Right cardiac atrium (tissue), 5 donors: ENCODE measurements at regions not wholly inside any gene's neighbourhood (a gene's known extent, or its start where the extent isn't known, plus 50 kb on each side); places are given as distances from the start of the nearest gene placed in this dataset.

Experiments
- ATAC-seq, 2 donors: fragments of 200-7000 bp; cut with Tn5 transposase; one replicate each; pipeline versions ENCODE4 v1.8.0 to v1.9.1; 2020; ENCODE audit warnings: moderate library complexity in 2 of 2, mild to moderate bottlenecking in 1 of 2
- DNase-seq, 3 donors: peaks; one replicate each; pipeline ENCODE4 v3.0.0-alpha.2; 2020
- H3K27ac ChIP-seq: one replicate; pipeline ENCODE4 v1.5.1; 2013; ENCODE audit warnings: mild to moderate bottlenecking, low read length, control low read depth, moderate library complexity
- H3K27me3 ChIP-seq: one replicate; pipeline ENCODE4 v1.6.1; 2013; ENCODE audit not compliant: control insufficient read depth, insufficient read depth
- H3K4me1 ChIP-seq: one replicate; pipeline ENCODE4 v1.6.1; 2013; ENCODE audit warnings: low read length; ENCODE audit not compliant: control insufficient read depth, insufficient read depth
- H3K4me3 ChIP-seq: one replicate; pipeline ENCODE4 v1.5.1; 2013; ENCODE audit warnings: low read length, control low read depth
- H3K9me3 ChIP-seq: one replicate; pipeline ENCODE4 v1.6.1; 2013; ENCODE audit warnings: low read length; ENCODE audit not compliant: control insufficient read depth
- WGBS: extraction: QIAGEN DNeasy Blood & Tissue Kit; methylation state at CpG from one replicate; pipeline ENCODE4 v1.1.7; 2013; 5-methylcytosine and 5-hydroxymethylcytosine counted together
- intact Hi-C, 4 donors: fragments of 100-400 bp; cut with DNase I; formaldehyde crosslinking; loops; one replicate each; pipeline versions ENCODE4 v1.11.0 to v1.14.0; 2022 to 2023
- donor health status: healthy with polysubstance abuse.
- donor health status: DM: no; HTN: yes; CAD: no.
- donor health status: DM: no; HTN: no; CAD: no.
- donor health status: DM: no; HTN: yes; CAD: no; lungs with severe emphysema.
- donor health status: DM: yes; HTN: yes; CAD: no.

DNA sequence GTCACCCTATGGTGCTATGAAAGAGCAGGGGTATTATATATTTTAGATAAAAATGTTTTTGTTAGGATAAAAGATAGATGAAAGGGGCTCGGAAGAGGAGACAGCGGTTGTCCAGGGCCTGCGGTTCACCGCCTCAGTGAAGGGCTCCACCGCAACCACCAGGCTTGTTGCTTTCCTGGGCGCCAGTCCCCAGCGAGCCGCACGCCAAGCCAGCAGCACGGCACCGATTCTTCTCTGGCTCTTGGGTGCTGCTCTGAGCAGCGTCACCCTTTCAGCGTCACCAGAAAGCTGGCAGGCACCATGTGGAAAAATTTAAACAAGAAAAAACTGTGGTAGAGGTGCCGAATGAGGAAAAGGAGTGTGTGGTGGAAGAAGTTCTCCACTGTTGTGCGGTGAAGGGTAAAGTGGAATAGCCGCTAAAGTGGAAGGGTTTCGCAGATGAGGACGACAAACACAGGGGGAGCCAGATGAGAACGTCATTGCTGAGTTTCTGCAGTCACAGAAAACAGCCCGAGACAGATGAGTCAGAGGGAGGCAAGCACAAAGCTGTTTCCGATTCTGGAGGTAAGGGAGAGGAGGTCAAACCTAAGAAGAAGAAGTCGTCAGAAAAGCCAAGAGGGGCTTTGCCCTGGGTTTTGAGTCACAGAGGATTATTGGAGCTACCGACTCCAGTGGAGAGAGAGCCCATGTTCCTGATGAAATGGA, 569.2 kb downstream of the ZBBX start:
- Histone ChIP-seq H3K27ac (no peak overlapping the region), H3K4me1 (no peaks in the 10 kb centered on the region), H3K27me3 (no peaks in the 10 kb centered on the region), H3K4me3 (no peak overlapping the region), H3K9me3 (no peaks in the 10 kb centered on the region)
- WGBS, result 89% methylated on average over 23 of the region's 23 CpGs
- intact Hi-C loops, result no loop called here
- DNase-seq, result no peak
- no peak for ATAC-seq

DNA sequence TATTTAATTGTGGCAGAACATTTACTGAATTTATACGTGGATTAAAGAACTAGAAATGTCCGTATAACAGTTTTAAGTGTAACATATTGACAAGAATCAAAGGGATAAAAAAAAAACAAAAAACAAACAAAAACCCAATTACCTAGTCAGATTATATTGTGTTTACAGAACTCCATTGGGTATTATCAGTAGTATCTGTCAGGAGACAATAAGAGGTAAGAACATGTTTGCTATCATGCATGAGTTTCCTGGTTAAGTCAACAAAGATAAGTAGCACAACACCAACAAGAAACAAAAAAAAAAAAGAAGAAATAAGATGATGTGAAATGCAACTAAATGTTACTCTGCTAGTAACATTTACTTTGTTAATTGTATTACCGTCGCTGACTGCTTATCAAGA, 570.6 kb downstream of the ZBBX start:
- WGBS, result 84% methylated on average over 4 of the region's 4 CpGs

GRCh38 chr3:166788936-166789335, 591.2 kb downstream of the ZBBX start:
- DNase-seq, result no peak
- Histone ChIP-seq H3K4me3 (no peak overlapping the region), H3K27ac (no peak overlapping the region), H3K9me3 (no peaks in the 10 kb centered on the region), H3K4me1 (no peaks in the 10 kb centered on the region), H3K27me3 (no peaks in the 10 kb centered on the region)
- WGBS, result 80% methylated on average over 4 of the region's 4 CpGs
- no peak for ATAC-seq
- intact Hi-C loops, result no loop called here

More for the DNA sequence above, 570.6 kb downstream of the ZBBX start:
- Histone ChIP-seq H3K27me3 (no peaks in the 10 kb centered on the region), H3K4me1 (no peaks in the 10 kb centered on the region), H3K27ac (no peak overlapping the region), H3K9me3 (no peaks in the 10 kb centered on the region), H3K4me3 (no peak overlapping the region)
- no peak for DNase-seq
- no peak for ATAC-seq
- intact Hi-C loops, result no loop called here

GRCh38 chr3:166785876-166786275, 594.2 kb downstream of the ZBBX start:
- intact Hi-C loops, result no loop called here
- WGBS, result 28% methylated on average over 2 of the region's 2 CpGs
- no peaks in the 10 kb centered on the region for H3K9me3 ChIP-seq
- no peaks in the 10 kb centered on the region for H3K4me1 ChIP-seq
- no peaks in the 10 kb centered on the region for H3K27me3 ChIP-seq
- no peak overlapping the region for H3K4me3 ChIP-seq
- DNase-seq (no peak), ATAC-seq (no peak)
- no peak overlapping the region for H3K27ac ChIP-seq

- 53% methylated on average over 2 of the region's 2 CpGs for WGBS
- intact Hi-C loops, result no loop called here
- no peaks in the 10 kb centered on the region for H3K9me3 ChIP-seq
- H3K27me3 ChIP-seq, result no peaks in the 10 kb centered on the region
- ATAC-seq (no peak), DNase-seq (no peak)
- no peak overlapping the region for H3K4me3 ChIP-seq
- H3K27ac ChIP-seq, result no peak overlapping the region
- H3K4me1 ChIP-seq, result no peaks in the 10 kb centered on the region
Measured at GRCh38 chr3:166783206-166783605, 596.9 kb downstream of the ZBBX start.

DNA sequence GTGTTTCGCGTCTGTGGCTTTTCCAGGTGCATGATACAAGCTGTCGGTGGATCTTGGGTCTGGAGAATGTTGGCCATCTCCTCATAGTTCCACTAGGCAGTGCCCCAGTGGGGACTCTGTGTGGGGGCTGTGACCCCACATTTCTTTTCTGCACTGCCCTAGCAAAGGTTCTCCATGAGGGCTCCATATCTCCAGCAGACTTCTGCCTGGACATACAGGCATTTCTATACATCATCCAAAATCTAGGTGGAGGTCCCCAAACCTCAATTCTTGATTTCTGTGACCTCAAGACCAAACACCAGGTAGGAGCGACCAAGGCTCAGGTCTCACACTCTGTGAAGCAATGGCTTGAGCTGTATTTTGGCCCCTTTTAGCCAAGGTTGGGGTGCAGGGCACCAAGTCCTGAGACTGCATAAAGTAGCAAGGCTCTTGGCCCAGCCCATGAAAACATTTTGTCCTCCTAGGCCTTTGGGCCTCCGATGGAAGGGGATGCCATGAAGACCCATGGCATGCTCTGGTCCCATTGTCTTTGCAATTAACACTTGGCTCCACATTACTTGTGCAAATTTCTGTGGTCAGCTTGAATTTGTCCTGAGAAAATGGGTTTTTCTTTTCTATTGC, 615.3 kb downstream of the ZBBX start:
- Histone ChIP-seq H3K4me1 (no peaks in the 10 kb centered on the region), H3K9me3 (no peaks in the 10 kb centered on the region), H3K27me3 (no peaks in the 10 kb centered on the region), H3K4me3 (no peak overlapping the region), H3K27ac (no peak overlapping the region)
- WGBS, result 73% methylated on average over 5 of the region's 5 CpGs
- intact Hi-C loops, result no loop called here
- ATAC-seq (no peak), DNase-seq (no peak)

DNA sequence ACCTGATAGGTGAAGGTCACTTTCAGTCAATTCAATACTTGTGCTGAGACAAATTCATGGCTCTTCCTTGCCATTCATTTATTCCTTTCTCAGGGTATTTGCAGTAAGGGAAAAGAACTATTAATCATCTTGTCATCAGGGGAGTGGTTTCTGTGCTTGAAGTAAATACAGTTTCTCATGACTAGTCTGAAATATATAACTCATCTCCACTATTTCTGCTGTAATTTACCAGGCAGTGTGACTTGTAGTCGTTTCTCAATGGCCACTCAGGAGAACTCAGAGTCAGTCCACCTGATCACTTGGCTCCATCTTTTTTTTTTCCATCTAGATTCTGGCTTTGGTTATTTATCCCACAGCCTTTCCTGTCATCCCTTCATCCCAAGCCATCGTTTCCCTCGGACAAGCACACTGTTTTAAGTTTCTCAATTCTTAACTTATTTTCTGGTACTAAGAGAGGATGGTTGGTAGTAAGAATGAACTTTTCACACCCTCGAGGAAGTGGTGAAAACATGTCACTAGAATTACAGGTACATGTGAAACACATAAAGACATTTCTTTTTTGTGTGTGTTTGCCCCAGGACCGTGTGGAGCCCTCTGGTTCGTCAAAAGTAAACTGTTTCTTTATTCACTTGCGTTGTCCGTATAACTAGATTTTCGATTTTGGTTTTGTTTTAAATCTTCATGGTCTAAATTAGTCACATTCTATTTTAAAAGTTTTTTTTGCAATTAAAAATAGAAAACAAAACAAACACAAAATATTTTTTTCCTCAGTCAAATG, 620.2 kb downstream of the ZBBX start:
- H3K9me3 ChIP-seq, result no peaks in the 10 kb centered on the region
- no peaks in the 10 kb centered on the region for H3K27me3 ChIP-seq
- no peak overlapping the region for H3K4me3 ChIP-seq
- intact Hi-C loops, result no loop called here
- no peak overlapping the region for H3K27ac ChIP-seq
- ATAC-seq, result no peak
- 79% methylated on average over 9 of the region's 9 CpGs for WGBS
- DNase-seq, result no peak
- H3K4me1 ChIP-seq, result no peaks in the 10 kb centered on the region

DNA sequence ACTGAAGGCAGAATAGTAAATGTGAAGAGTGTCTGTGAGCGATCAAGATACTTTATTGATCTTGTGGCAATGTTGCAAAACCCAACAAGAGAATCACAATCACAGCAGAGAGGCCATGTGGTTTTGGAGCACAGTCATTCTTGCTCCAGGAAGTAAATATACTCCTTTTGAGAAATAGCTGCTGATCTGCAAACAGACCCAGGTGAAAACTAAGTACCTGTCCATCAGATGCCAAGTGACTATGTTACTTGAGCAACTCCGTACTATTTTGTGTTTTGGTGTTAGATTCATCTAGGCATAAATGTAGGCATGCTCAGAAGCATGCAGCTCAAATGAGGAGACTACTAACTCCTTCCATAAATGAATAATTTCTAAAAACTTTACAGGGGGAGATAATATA, 627.9 kb downstream of the ZBBX start:
- Histone ChIP-seq H3K27me3 (no peaks in the 10 kb centered on the region), H3K27ac (no peak overlapping the region), H3K4me3 (no peak overlapping the region), H3K9me3 (no peaks in the 10 kb centered on the region), H3K4me1 (no peaks in the 10 kb centered on the region)
- intact Hi-C loops, result no loop called here
- 79% methylated on average over 2 of the region's 2 CpGs for WGBS
- ATAC-seq (no peak), DNase-seq (no peak)

DNA sequence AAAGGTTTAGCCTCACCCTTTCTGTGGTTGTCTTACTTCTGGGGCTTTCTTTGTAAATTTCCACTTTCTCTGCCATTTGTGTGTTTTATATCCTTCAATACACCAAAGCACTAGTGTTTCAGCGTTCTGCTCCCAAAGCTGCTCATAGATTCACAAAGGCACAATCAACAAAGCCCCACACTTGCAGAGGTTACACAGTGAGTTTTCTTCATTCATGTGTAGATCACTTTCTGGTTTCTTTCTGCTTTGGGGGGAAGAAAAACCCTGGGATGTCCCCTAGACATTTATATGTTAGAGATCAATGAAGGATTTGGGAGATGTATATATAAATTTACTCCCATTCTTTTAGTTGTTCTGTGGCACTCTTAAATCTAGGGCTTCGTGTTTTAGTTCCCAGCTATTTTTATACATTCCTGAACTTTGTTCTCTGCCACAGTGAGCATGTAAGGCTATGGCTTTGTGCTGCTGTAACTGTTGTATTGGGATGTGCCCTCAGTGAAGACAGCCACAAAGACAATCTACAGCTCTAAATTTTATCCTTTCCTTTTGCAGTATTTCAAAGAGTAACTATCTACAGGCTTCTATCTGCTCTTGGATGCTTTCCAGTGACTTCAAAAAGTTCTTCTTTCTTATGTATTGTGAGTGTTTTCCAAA, 636.5 kb downstream of the ZBBX start:
- no peak overlapping the region for H3K4me3 ChIP-seq
- no peak for ATAC-seq
- no peaks in the 10 kb centered on the region for H3K4me1 ChIP-seq
- WGBS, result 21% methylated on average over 2 of the region's 2 CpGs
- DNase-seq, result no peak
- intact Hi-C loops, result no loop called here
- H3K9me3 ChIP-seq, result no peaks in the 10 kb centered on the region
- H3K27ac ChIP-seq, result no peak overlapping the region
- no peaks in the 10 kb centered on the region for H3K27me3 ChIP-seq

- intact Hi-C loops, result no loop called here
Measured at GRCh38 chr3:166734734-166735133, 645.4 kb downstream of the ZBBX start.

GRCh38 chr3:166731701-166732100, 648.4 kb downstream of the ZBBX start:
- H3K4me3 ChIP-seq, result no peak overlapping the region
- ATAC-seq (no peak), DNase-seq (no peak)
- no peaks in the 10 kb centered on the region for H3K9me3 ChIP-seq
- no peaks in the 10 kb centered on the region for H3K27me3 ChIP-seq
- intact Hi-C loops, result no loop called here
- WGBS, result 81% methylated on average over 1 of the region's 1 CpG
- no peak overlapping the region for H3K27ac ChIP-seq
- H3K4me1 ChIP-seq, result no peaks in the 10 kb centered on the region

More at GRCh38 chr3:166734734-166735133, 645.4 kb downstream of the ZBBX start:
- Histone ChIP-seq H3K4me3 (no peak overlapping the region), H3K4me1 (no peaks in the 10 kb centered on the region), H3K27ac (no peak overlapping the region), H3K27me3 (no peaks in the 10 kb centered on the region), H3K9me3 (no peaks in the 10 kb centered on the region)
- WGBS, result 92% methylated on average over 3 of the region's 3 CpGs
- DNase-seq (no peak), ATAC-seq (no peak)
